SU-DHL-6 (cell line): ENCODE measurements at regions not wholly inside any gene's neighbourhood (a gene's known extent, or its start where the extent isn't known, plus 50 kb on each side); places are given as distances from the start of the nearest gene placed in this dataset.

Experiments used
- H2AFZ ChIP-seq: fragments of 200-600 bp; sonication (generic); 2 replicates; pipeline ENCODE4 v1.6.1; 2014; ENCODE audit warnings: low read depth, mild to moderate bottlenecking, moderate library complexity, mixed read lengths, antibody characterized with exemption, low read length; ENCODE audit not compliant: severe bottlenecking
- H3F3A ChIP-seq: fragments of 200-600 bp; shearing (Covaris generic); 2 replicates; pipeline ENCODE4 v1.6.0; 2016; ENCODE audit warnings: antibody characterized with exemption, mild to moderate bottlenecking; ENCODE audit not compliant: insufficient read depth
- H3K27ac ChIP-seq: fragments of 200-600 bp; sonication (generic); 2 replicates; pipeline ENCODE4 v1.5.1; 2016; ENCODE audit warnings: low read depth, mild to moderate bottlenecking, low read length, moderate library complexity, mixed read lengths
- H3K27me3 ChIP-seq: fragments of 200-600 bp; sonication (generic), shearing (Covaris generic); 2 replicates; pipeline ENCODE4 v1.6.0; 2014; ENCODE audit warnings: mild to moderate bottlenecking, low read length
- H3K36me3 ChIP-seq: fragments of 200-600 bp; sonication (generic); 2 replicates; pipeline ENCODE4 v1.6.1; 2014; ENCODE audit warnings: mild to moderate bottlenecking, low read length, mixed read lengths
- H3K4me2 ChIP-seq: fragments of 300-600, 200-600 bp; shearing (Covaris generic), sonication (generic); 2 replicates; pipeline ENCODE4 v1.6.0; 2014; ENCODE audit warnings: low read length, low read depth, mild to moderate bottlenecking; ENCODE audit not compliant: poor library complexity, severe bottlenecking
- H3K4me3 ChIP-seq: fragments of 200-600 bp; sonication (generic); 2 replicates; pipeline ENCODE4 v1.5.1; 2014; ENCODE audit warnings: antibody characterized with exemption, low read length, mild to moderate bottlenecking, mixed read lengths; ENCODE audit not compliant: insufficient read depth, poor library complexity, severe bottlenecking
- H3K79me2 ChIP-seq: fragments of 200-600 bp; sonication (generic); 2 replicates; pipeline ENCODE4 v1.6.1; 2014; ENCODE audit warnings: mild to moderate bottlenecking, low read length, moderate library complexity; ENCODE audit not compliant: insufficient read depth
- H3K9ac ChIP-seq: fragments of 200-600 bp; sonication (generic); 2 replicates; pipeline ENCODE4 v1.7.0; 2014; ENCODE audit warnings: mild to moderate bottlenecking, low read length
- H3K9me2 ChIP-seq: fragments of 200-600 bp; sonication (generic); replicated peaks from 2 replicates; pipeline ENCODE4 v1.6.1; 2014; ENCODE audit warnings: low read length; ENCODE audit not compliant: insufficient read depth
- H3K9me3 ChIP-seq: fragments of 200-600 bp; sonication (generic); 2 replicates; pipeline ENCODE4 v1.6.1; 2014; ENCODE audit warnings: low read length, mixed read lengths; ENCODE audit not compliant: insufficient read depth
- H4K20me1 ChIP-seq: fragments of 200-600 bp; sonication (generic); 2 replicates; pipeline ENCODE4 v1.6.1; 2014; ENCODE audit warnings: low read depth, mild to moderate bottlenecking, antibody characterized with exemption, low read length, moderate library complexity, mixed read lengths
- EZH2phosphoT487 ChIP-seq: fragments of 200-600 bp; sonication (generic), shearing (Covaris generic); conservative IDR thresholded peaks from 2 replicates; pipeline ENCODE4 v1.6.1; 2018; ENCODE audit warnings: mild to moderate bottlenecking, antibody characterized with exemption, low read length, moderate library complexity, mixed read lengths
- TF ChIP-seq, protein P1 (sequence below): fragments of 200-600 bp; sonication (generic); IDR thresholded peaks from one replicate; pipeline ENCODE4 v1.5.1; 2017; ENCODE audit warnings: antibody characterized with exemption, mild to moderate bottlenecking, low read length, moderate library complexity; ENCODE audit not compliant: insufficient read depth, poor library complexity, severe bottlenecking

DNA sequence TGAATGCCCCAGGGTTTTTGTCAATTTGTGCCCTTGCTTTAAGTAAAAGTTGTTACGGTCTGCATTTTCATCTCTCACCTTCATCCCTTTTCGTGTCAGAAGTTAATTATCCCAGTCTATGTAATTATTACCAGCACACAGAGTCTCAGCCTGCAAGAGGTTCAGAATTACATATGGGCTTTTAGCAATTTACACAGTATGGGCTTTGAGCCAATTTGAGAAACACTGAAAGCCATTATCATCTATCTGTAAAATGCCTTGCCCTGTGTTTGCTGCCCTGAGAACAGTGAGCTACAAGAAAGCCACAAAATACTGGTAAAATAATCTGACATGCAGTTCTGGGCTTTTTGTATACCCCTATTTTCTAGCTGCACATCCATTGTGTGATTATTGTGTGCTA is 125.6 kb upstream of the STEAP4 start:
- Histone ChIP-seq H2AFZ (no peak overlapping the region), H3K9me3 (no peaks in the 10 kb centered on the region), H3K27ac (no peak overlapping the region), H3K36me3 (no peaks in the 10 kb centered on the region), H3K27me3 (no peaks in the 10 kb centered on the region), H3F3A (no peaks in the 10 kb centered on the region), H3K4me3 (no peak overlapping the region), H3K9me2 (no peaks in the 10 kb centered on the region; the same call in 1 of the 2 replicates), H4K20me1 (no peaks in the 10 kb centered on the region), H3K79me2 (no peaks in the 10 kb centered on the region), H3K9ac (no peak overlapping the region), H3K4me2 (no peak overlapping the region)
- no peak for TF ChIP-seq EZH2phosphoT487
- TF ChIP-seq, protein P1, sequence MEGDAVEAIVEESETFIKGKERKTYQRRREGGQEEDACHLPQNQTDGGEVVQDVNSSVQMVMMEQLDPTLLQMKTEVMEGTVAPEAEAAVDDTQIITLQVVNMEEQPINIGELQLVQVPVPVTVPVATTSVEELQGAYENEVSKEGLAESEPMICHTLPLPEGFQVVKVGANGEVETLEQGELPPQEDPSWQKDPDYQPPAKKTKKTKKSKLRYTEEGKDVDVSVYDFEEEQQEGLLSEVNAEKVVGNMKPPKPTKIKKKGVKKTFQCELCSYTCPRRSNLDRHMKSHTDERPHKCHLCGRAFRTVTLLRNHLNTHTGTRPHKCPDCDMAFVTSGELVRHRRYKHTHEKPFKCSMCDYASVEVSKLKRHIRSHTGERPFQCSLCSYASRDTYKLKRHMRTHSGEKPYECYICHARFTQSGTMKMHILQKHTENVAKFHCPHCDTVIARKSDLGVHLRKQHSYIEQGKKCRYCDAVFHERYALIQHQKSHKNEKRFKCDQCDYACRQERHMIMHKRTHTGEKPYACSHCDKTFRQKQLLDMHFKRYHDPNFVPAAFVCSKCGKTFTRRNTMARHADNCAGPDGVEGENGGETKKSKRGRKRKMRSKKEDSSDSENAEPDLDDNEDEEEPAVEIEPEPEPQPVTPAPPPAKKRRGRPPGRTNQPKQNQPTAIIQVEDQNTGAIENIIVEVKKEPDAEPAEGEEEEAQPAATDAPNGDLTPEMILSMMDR = no peak

DNA sequence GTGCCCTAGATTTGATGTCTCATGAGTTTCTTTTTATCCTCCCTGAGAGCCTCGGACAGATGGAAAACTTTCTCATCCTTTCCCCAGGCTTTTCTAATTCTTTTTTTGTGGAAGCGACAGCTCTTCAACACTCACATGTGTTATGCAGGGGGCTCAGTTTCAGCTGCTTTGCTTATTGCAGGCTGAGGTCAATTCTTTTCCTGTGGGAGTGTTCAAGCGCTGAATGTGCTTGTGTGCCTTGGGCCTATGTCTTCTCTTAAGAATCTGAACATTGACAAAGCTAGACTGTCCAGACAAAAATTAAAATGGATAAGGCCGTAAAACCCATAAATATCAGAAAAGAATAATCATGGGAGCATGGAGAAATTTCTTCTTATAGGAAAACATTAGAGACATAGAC is 125.2 kb upstream of the STEAP4 start:
- no peaks in the 10 kb centered on the region for H3K9me3 ChIP-seq
- no peak overlapping the region for H3K4me3 ChIP-seq
- TF ChIP-seq, protein P1 = no peak
- no peak for TF ChIP-seq EZH2phosphoT487
- no peaks in the 10 kb centered on the region for H3K36me3 ChIP-seq
- no peaks in the 10 kb centered on the region for H3K27me3 ChIP-seq
- no peak overlapping the region for H2AFZ ChIP-seq
- H3K9ac ChIP-seq = no peak overlapping the region
- H3K79me2 ChIP-seq = no peaks in the 10 kb centered on the region
- H4K20me1 ChIP-seq = no peaks in the 10 kb centered on the region
- no peaks in the 10 kb centered on the region for H3F3A ChIP-seq
- no peak overlapping the region for H3K4me2 ChIP-seq
- no peak overlapping the region for H3K27ac ChIP-seq
- no peaks in the 10 kb centered on the region; the same call in 1 of the 2 replicates for H3K9me2 ChIP-seq

DNA sequence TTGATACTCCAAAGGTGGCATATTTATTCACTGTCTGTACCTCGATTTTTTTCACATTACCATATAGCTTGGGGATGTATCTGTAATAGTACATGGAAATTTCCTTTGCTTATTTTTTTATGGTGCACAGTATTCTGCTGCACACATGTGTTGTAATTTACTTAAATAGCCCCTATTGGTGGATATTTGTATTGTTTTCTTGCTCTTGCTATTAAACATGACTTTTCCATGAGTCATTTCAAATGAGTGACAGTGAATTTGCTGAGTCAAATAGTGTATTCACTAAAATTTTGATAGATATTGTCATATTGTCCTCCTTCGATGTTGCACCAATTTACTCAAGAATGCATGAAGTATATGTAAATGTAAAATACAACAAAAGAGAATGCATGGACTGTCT is 122.7 kb upstream of the STEAP4 start:
- no peak overlapping the region for H3K9ac ChIP-seq
- no peak for TF ChIP-seq EZH2phosphoT487
- TF ChIP-seq, protein P1 = no peak
- H3K79me2 ChIP-seq = no peaks in the 10 kb centered on the region

DNA sequence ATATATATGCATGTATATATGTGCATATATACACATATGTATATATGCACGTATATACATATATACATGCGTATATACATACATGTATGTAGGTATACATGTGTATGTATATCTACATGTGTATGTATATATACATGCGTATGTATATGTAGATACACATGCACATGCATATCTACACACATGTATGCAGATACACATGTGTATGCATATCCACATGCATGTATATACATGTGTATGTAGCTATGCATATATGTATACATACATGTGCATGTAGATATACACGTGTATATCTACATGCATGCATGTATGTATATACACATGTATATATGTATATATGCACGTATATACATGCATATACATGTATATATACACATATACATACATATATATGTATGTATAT is 95.8 kb upstream of the STEAP4 start:
- Histone ChIP-seq H3K4me2 (no peak overlapping the region), H3K27ac (no peak overlapping the region), H3K9ac (no peak overlapping the region), H2AFZ (no peak overlapping the region), H4K20me1 (no peaks in the 10 kb centered on the region), H3K79me2 (no peaks in the 10 kb centered on the region), H3K27me3 (no peaks in the 10 kb centered on the region), H3F3A (no peaks in the 10 kb centered on the region), H3K36me3 (no peaks in the 10 kb centered on the region), H3K4me3 (no peak overlapping the region), H3K9me3 (0 out of 2 replicates have a peak, but pooled peaks cover 3% of the 10 kb centered on the region), H3K9me2 (no peaks in the 10 kb centered on the region)
- TF ChIP-seq, protein P1 = no peak
- TF ChIP-seq EZH2phosphoT487 = no peak

More for the DNA sequence above, 122.7 kb upstream of the STEAP4 start:
- 0 out of 2 replicates have a peak, but pooled peaks cover 3% of the 10 kb centered on the region for H3K27me3 ChIP-seq
- no peak overlapping the region for H3K27ac ChIP-seq
- no peaks in the 10 kb centered on the region for H3K9me3 ChIP-seq
- H3F3A ChIP-seq = no peaks in the 10 kb centered on the region
- H3K36me3 ChIP-seq = no peaks in the 10 kb centered on the region
- H3K4me2 ChIP-seq = no peak overlapping the region
- H4K20me1 ChIP-seq = no peaks in the 10 kb centered on the region
- no peak overlapping the region for H2AFZ ChIP-seq
- no peak overlapping the region for H3K4me3 ChIP-seq
- H3K9me2 ChIP-seq = no peaks in the 10 kb centered on the region; the same call in 1 of the 2 replicates
